OCI-LY7 (cell line): ENCODE measurements at regions not wholly inside any gene's neighbourhood (a gene's known extent, or its start where the extent isn't known, plus 50 kb on each side); places are given as distances from the start of the nearest gene placed in this dataset.

ENCODE experiments used
- CTCF ChIP-seq: fragments of 200-600 bp; sonication (generic); conservative IDR thresholded peaks from 2 replicates; pipeline ENCODE4 v1.5.1; 2014; ENCODE audit warnings: mild to moderate bottlenecking, antibody characterized with exemption, low read length, moderate library complexity, mixed read lengths
- EZH2phosphoT487 ChIP-seq: fragments of 200-600 bp; sonication (generic); IDR thresholded peaks from 2 replicates; pipeline ENCODE4 v1.6.1; 2018; ENCODE audit warnings: low read depth, borderline replicate concordance, mild to moderate bottlenecking, mixed run types, antibody characterized with exemption, low read length, moderate library complexity, mixed read lengths

GRCh38 chr11:101262258-101262657 is 132.6 kb upstream of the PGR start:
- TF ChIP-seq CTCF (no peak), EZH2phosphoT487 (no peak)
